Activated naive CD4-positive, alpha-beta T cell treated with anti-CD3 and anti-CD28 coated beads for 36 hours (primary cell): ENCODE measurements at regions not wholly inside any gene's neighbourhood (a gene's known extent, or its start where the extent isn't known, plus 50 kb on each side); places are given as distances from the start of the nearest gene placed in this dataset.
"Not testable (repeated sequence)": the region's sequence is repeated elsewhere in the genome, so short reads cannot be mapped to it uniquely, and the experiment has no call there.

ENCODE experiments used
- CTCF ChIA-PET: fragments of 350-600 bp; sonication (Branson Sonifier 250); formaldehyde crosslinking; loops from one replicate; lab custom pipeline; 2021; ENCODE audit warnings: antibody characterized with exemption; lab: Charles Lee
- DNase-seq: peaks from one replicate; pipeline ENCODE4 v3.0.0-alpha.2; 2020
- H3K27ac Mint-ChIP-seq: one replicate; pipeline ENCODE4 v1.8.0; 2021; ENCODE audit warnings: mild to moderate bottlenecking, mixed read lengths
- H3K27me3 Mint-ChIP-seq: one replicate; pipeline ENCODE4 v1.8.0; 2021; ENCODE audit warnings: low read depth, mixed read lengths
- H3K36me3 Mint-ChIP-seq: one replicate; pipeline ENCODE4 v1.8.0; 2021; ENCODE audit warnings: low read depth, mixed read lengths
- H3K4me1 Mint-ChIP-seq: one replicate; pipeline ENCODE4 v1.8.0; 2021; ENCODE audit warnings: low read depth, mixed read lengths
- H3K4me3 Mint-ChIP-seq: one replicate; pipeline ENCODE4 v1.8.0; 2021; ENCODE audit warnings: mild to moderate bottlenecking, moderate library complexity, mixed read lengths
- H3K9me3 Mint-ChIP-seq: one replicate; pipeline ENCODE4 v1.8.0; 2021; ENCODE audit warnings: mixed read lengths
- intact Hi-C: fragments of 100-400 bp; cut with micrococcal nuclease; formaldehyde crosslinking; loops from one replicate; pipeline ENCODE4 v1.15.1; 2023

DNA sequence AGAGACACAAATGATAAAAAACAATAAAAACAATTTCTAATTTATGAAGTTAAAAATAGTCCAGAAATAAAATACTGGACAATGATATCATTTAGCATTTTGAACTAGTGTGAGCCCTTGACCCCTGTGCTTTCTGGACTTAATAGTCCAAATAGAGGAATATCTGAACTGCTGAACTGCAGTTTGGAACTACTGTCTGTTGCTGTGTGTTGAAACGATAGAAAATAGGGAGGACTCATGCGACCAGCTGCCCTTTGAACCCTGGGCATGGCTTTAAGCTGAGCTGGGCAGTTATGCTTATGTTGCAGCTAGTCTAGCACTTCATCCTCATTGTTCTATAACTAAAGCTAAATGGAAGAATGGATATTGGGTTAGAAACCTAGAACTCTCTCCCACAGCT is 99.5 kb downstream of the FMR1NB start:
- H3K4me3 Mint-ChIP-seq, result no peak overlapping the region
- DNase-seq, result no peak

DNA sequence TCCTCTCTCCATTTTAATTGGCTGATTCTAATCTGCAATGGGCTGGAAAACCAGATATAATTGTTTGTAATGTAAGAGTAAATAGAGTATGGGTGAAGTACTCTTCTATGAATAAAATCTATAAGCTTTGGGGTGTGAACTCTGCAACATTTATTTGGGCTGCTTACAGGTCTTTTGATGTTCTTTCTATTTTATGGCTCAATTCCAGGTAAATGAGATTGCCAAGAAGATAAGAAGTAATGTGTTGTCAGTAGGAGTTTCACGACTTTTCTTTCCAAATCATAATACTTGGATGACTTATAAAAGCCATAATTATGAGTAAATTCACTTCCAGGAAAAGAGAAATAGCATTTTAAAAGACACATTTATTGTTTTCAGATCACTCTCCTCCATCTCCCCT is 103.5 kb downstream of the FMR1NB start:
- Mint-ChIP-seq H3K4me1 (no peaks in the 10 kb centered on the region), H3K4me3 (no peak overlapping the region), H3K27me3 (no peaks in the 10 kb centered on the region), H3K27ac (no peak overlapping the region), H3K9me3 (no peaks in the 10 kb centered on the region), H3K36me3 (no peaks in the 10 kb centered on the region)
- no peak for DNase-seq
- CTCF ChIA-PET, result interaction anchor here (1.3 kb wide), 1 partner anchor 11 kb away, joined by 3 read pairs; no protein-coding TSS in a partner anchor
- intact Hi-C loops, result no loop called here

More for the DNA sequence above, 99.5 kb downstream of the FMR1NB start:
- Mint-ChIP-seq H3K27me3 (no peaks in the 10 kb centered on the region), H3K9me3 (no peaks in the 10 kb centered on the region), H3K36me3 (no peaks in the 10 kb centered on the region), H3K4me1 (no peaks in the 10 kb centered on the region), H3K27ac (no peak overlapping the region)
- CTCF ChIA-PET, result no interaction called here
- intact Hi-C loops, result no loop called here

DNA sequence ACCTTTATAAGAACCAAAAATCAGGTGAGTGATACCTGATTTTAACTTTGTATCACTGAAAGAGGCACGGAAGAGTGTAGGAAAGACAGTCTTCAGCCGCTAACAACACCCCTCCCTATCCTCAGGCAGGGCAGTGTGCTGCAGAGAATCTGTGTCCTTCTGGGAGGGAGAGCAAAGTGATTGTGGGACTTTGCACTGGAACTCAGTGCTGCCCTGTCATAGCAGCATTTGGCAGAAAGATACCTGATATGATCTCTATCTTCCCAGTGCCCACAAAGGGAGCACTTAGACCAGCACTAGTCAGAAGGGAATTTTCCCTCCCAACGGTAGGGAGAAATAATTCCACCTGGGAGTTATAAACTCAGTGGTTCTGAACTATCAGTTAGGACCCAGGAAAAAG is 139.0 kb downstream of the FMR1NB start:
- Mint-ChIP-seq H3K36me3 (no peaks in the 10 kb centered on the region), H3K4me1 (no peaks in the 10 kb centered on the region), H3K4me3 (no peak overlapping the region), H3K27ac (no peak overlapping the region), H3K27me3 (no peaks in the 10 kb centered on the region), H3K9me3 (peaks cover 4% of the 10 kb centered on the region)
- DNase-seq, result no peak
- intact Hi-C loops, result no loop called here
- CTCF ChIA-PET, result no interaction called here

GRCh38 chrX:148120999-148121623 is 140.0 kb downstream of the FMR1NB start:
- intact Hi-C loops, result no loop called here
- Mint-ChIP-seq H3K4me1 (no peaks in the 10 kb centered on the region), H3K27me3 (no peaks in the 10 kb centered on the region), H3K4me3 (no peak overlapping the region), H3K27ac (no peak overlapping the region), H3K9me3 (peaks cover 4% of the 10 kb centered on the region), H3K36me3 (no peaks in the 10 kb centered on the region)
- CTCF ChIA-PET, result no interaction called here
- DNase-seq, result no peak

DNA sequence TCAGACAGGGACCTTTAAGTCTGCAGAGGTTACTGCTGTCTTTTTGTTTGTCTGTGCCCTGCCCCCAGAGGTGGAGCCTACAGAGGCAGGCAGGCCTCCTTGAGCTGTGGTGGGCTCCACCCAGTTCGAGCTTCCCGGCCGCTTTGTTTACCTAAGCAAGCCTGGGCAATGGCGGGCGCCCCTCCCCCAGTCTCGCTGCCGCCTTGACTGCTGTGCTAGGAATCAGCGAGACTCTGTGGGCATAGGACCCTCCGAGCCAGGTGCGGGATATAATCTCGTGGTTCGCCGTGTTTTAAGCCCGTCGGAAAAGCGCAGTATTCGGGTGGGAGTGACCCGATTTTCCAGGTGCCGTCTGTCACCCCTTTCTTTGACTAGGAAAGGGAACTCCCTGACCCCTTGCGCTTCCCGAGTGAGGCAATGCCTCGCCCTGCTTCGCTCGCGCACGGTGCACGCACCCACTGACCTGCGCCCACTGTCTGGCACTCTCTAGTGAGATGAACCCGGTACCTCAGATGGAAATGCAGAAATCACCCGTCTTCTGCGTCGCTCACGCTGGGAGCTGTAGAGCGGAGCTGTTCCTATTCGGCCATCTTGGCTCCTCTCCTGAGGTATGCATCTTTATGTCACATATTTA is 147.9 kb downstream of the FMR1NB start:
- CTCF ChIA-PET, DNase-seq, H3K27ac Mint-ChIP-seq, intact Hi-C loops, H3K4me3 Mint-ChIP-seq, H3K27me3 Mint-ChIP-seq, H3K36me3 Mint-ChIP-seq, H3K9me3 Mint-ChIP-seq, H3K4me1 Mint-ChIP-seq: not testable (repeated sequence)

DNA sequence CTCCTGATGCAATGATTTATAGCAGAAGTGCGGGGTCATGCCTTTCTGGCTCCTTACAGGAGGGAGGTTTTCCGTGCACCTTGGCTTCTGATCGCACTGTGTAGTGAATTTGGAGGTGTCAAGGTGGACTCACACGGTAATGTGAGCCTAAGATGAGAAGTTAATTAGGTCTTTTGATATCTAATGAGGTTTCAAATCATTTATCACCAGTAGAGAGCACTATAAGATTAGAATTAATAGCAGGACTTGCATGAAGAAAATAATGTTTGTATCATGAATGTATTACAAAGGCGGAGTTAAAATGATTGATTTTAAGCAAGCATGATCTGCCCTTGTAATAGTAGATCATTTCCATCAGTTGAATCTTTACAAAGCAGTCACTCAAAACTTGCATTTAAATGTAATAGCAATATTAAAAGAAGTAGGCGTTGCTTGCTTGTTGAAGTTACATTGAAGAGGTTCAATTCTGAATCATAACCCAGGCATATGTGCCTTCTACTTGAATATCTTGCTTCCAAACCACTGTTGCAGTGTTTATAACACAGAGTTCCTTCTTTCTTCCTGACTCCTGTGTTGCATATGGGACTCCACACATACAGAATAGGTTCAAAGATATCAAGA is 152.1 kb downstream of the FMR1NB start:
- no peak for DNase-seq
- no peaks in the 10 kb centered on the region for H3K27me3 Mint-ChIP-seq
- no peaks in the 10 kb centered on the region for H3K9me3 Mint-ChIP-seq
- no peaks in the 10 kb centered on the region for H3K4me1 Mint-ChIP-seq
- H3K27ac Mint-ChIP-seq, result no peak overlapping the region
- intact Hi-C loops, result loop anchor here (1.0 to 5.0 kb wide), 3 partner anchors 247 to 1334 kb away; no protein-coding TSS in a partner anchor
- no peak overlapping the region for H3K4me3 Mint-ChIP-seq
- CTCF ChIA-PET, result interaction anchor here (1.2 kb wide), 2 partner anchors 939 to 1154 kb away, joined by 3 to 4 read pairs; no protein-coding TSS in a partner anchor
- H3K36me3 Mint-ChIP-seq, result no peaks in the 10 kb centered on the region

GRCh38 chrX:148134578-148134977 is 153.4 kb downstream of the FMR1NB start:
- intact Hi-C loops, result loop anchor here (5.0 kb wide), 1 partner anchor 1333 kb away; no protein-coding TSS in a partner anchor
- Mint-ChIP-seq H3K4me1 (no peaks in the 10 kb centered on the region), H3K27me3 (no peaks in the 10 kb centered on the region), H3K9me3 (peaks cover 3% of the 10 kb centered on the region), H3K36me3 (no peaks in the 10 kb centered on the region), H3K4me3 (no peak overlapping the region), H3K27ac (no peak overlapping the region)
- DNase-seq, result no peak
- CTCF ChIA-PET, result no interaction called here

GRCh38 chrX:148135738-148136137 is 154.6 kb downstream of the FMR1NB start:
- Mint-ChIP-seq H3K27me3 (no peaks in the 10 kb centered on the region), H3K4me1 (no peaks in the 10 kb centered on the region), H3K27ac (no peak overlapping the region), H3K36me3 (no peaks in the 10 kb centered on the region), H3K9me3 (peaks cover 5% of the 10 kb centered on the region), H3K4me3 (no peak overlapping the region)
- intact Hi-C loops, result no loop called here
- no peak for DNase-seq
- CTCF ChIA-PET, result interaction anchor here (0.6 to 0.7 kb wide), 2 partner anchors 401 to 472 kb away, joined by 4 read pairs; no protein-coding TSS in a partner anchor

DNA sequence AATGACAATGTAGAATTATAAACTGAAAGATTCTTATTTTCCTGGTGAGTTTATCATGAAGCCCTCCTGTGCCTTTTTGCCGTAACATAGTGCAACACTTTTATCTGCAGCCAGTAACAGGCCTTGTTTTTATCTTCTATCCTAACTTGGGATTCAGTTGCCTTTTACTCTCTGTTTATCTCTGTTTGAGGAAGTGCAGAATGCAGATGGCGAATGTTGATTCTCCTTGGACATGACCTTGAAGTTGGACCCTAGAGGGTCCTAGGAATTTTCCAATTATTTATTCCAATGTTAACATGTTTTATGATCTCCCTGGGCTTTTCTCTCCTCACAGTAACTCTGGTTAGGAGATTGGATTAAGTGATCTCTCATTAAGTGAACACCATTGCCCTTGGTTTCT is 165.0 kb downstream of the FMR1NB start:
- Mint-ChIP-seq H3K27ac (no peak overlapping the region), H3K4me1 (no peaks in the 10 kb centered on the region), H3K36me3 (no peaks in the 10 kb centered on the region), H3K9me3 (no peaks in the 10 kb centered on the region), H3K27me3 (no peaks in the 10 kb centered on the region), H3K4me3 (no peak overlapping the region)
- no peak for DNase-seq
- intact Hi-C loops, result no loop called here
- CTCF ChIA-PET, result no interaction called here

DNA sequence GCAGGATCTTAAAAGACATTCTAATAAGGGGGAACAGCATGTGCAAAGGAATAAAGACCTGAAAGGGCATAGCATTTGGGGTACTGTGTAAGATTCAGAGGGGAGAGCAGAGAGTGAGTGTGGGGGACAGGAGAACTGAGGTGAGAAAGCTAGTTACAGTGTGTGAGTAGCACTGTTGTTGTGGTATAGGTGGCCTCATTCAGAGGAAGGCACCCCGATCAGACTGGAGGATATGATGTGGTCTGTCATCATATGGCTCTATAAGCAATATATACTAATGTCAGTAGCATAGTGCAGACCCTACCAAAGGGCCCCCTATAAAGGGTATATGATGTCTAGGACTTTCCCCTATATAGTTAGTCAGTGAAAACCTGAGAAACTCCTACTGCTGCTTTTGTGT is 175.8 kb downstream of the FMR1NB start:
- intact Hi-C loops, result no loop called here
- Mint-ChIP-seq H3K36me3 (no peaks in the 10 kb centered on the region), H3K27ac (no peak overlapping the region), H3K9me3 (no peaks in the 10 kb centered on the region), H3K27me3 (no peaks in the 10 kb centered on the region), H3K4me3 (no peak overlapping the region), H3K4me1 (peaks cover 4% of the 10 kb centered on the region)
- DNase-seq, result no peak
- CTCF ChIA-PET, result no interaction called here

- CTCF ChIA-PET, result no interaction called here
- intact Hi-C loops, result no loop called here
- H3K9me3 Mint-ChIP-seq, result peaks cover 2% of the 10 kb centered on the region
These were observed 178.7 kb downstream of the FMR1NB start for GRCh38 chrX:148159796-148160195.

GRCh38 chrX:148161701-148162100 is 180.6 kb downstream of the FMR1NB start:
- peaks cover 3% of the 10 kb centered on the region for H3K4me1 Mint-ChIP-seq
- no peaks in the 10 kb centered on the region for H3K36me3 Mint-ChIP-seq
- CTCF ChIA-PET, result no interaction called here
- no peak for DNase-seq
- peaks cover 2% of the 10 kb centered on the region for H3K9me3 Mint-ChIP-seq
- no peak overlapping the region for H3K4me3 Mint-ChIP-seq
- no peaks in the 10 kb centered on the region for H3K27me3 Mint-ChIP-seq
- intact Hi-C loops, result no loop called here
- no peak overlapping the region for H3K27ac Mint-ChIP-seq

More at GRCh38 chrX:148159796-148160195, 178.7 kb downstream of the FMR1NB start:
- Mint-ChIP-seq H3K4me3 (no peak overlapping the region), H3K4me1 (peaks cover 4% of the 10 kb centered on the region), H3K36me3 (no peaks in the 10 kb centered on the region), H3K27ac (no peak overlapping the region), H3K27me3 (no peaks in the 10 kb centered on the region)
- no peak for DNase-seq

- no peak overlapping the region for H3K27ac Mint-ChIP-seq
- CTCF ChIA-PET, result no interaction called here
- H3K27me3 Mint-ChIP-seq, result no peaks in the 10 kb centered on the region
- H3K9me3 Mint-ChIP-seq, result no peaks in the 10 kb centered on the region
- H3K36me3 Mint-ChIP-seq, result no peaks in the 10 kb centered on the region
- H3K4me1 Mint-ChIP-seq, result no peaks in the 10 kb centered on the region
- intact Hi-C loops, result no loop called here
- DNase-seq, result no peak
- H3K4me3 Mint-ChIP-seq, result no peak overlapping the region
These were observed 204.5 kb downstream of the FMR1NB start for GRCh38 chrX:148185631-148186030.
